Caki2 (cell line): ENCODE measurements at regions not wholly inside any gene's neighbourhood (a gene's known extent, or its start where the extent isn't known, plus 50 kb on each side); places are given as distances from the start of the nearest gene placed in this dataset.
"Not testable (repeated sequence)": the region's sequence is repeated elsewhere in the genome, so short reads cannot be mapped to it uniquely, and the experiment has no call there.

Experiments used
- DNase-seq: peaks from one replicate; pipeline ENCODE4 v3.0.0-alpha.2; 2015; ENCODE audit warnings: low read depth
- in situ Hi-C: cut with HindIII; loops from 2 replicates; pipeline ENCODE4 v1.10.0; 2016; ENCODE audit warnings: low sequenced_read_pairs, low pct_unique_long_range_greater_than_20kb, mixed read lengths

GRCh38 chr5:9739135-9739534 lies 109.0 kb upstream of the TAS2R1 start:
- no peak for DNase-seq
- in situ Hi-C loops, result no loop called here

- no peak for DNase-seq
- in situ Hi-C loops, result no loop called here
Observed at GRCh38 chr5:9737265-9737664, 107.1 kb upstream of the TAS2R1 start.

- DNase-seq, result no peak
- in situ Hi-C loops, result no loop called here
Observed at GRCh38 chr5:9733486-9733885, 103.3 kb upstream of the TAS2R1 start.

- in situ Hi-C loops, result no loop called here
- no peak for DNase-seq
Observed at GRCh38 chr5:9731159-9731558, 101.0 kb upstream of the TAS2R1 start.

GRCh38 chr5:9728261-9728660 lies 98.1 kb upstream of the TAS2R1 start:
- DNase-seq, result no peak
- in situ Hi-C loops, result no loop called here

- DNase-seq, result no peak
- in situ Hi-C loops, result no loop called here
Observed at GRCh38 chr5:9726931-9727330, 96.8 kb upstream of the TAS2R1 start.

GRCh38 chr5:9725265-9725664 lies 95.1 kb upstream of the TAS2R1 start:
- in situ Hi-C loops, DNase-seq: not testable (repeated sequence)

GRCh38 chr5:9724707-9725106 lies 94.6 kb upstream of the TAS2R1 start:
- in situ Hi-C loops, result no loop called here
- DNase-seq, result no peak

- no peak for DNase-seq
- in situ Hi-C loops, result no loop called here
Observed at GRCh38 chr5:9722601-9723180, 92.5 kb upstream of the TAS2R1 start.

GRCh38 chr5:9721161-9721560 lies 91.0 kb upstream of the TAS2R1 start:
- DNase-seq, result no peak
- in situ Hi-C loops, result no loop called here

GRCh38 chr5:9720361-9720760 lies 90.2 kb upstream of the TAS2R1 start:
- no peak for DNase-seq
- in situ Hi-C loops, result no loop called here

GRCh38 chr5:9716838-9717281 lies 86.7 kb upstream of the TAS2R1 start:
- in situ Hi-C loops, result no loop called here
- DNase-seq, result no peak

GRCh38 chr5:9715891-9716335 lies 85.8 kb upstream of the TAS2R1 start:
- in situ Hi-C loops, result no loop called here
- DNase-seq, result no peak

GRCh38 chr5:9713959-9714586 lies 83.9 kb upstream of the TAS2R1 start:
- no peak for DNase-seq
- in situ Hi-C loops, result no loop called here

GRCh38 chr5:9713356-9713755 lies 83.2 kb upstream of the TAS2R1 start:
- in situ Hi-C loops, result no loop called here
- no peak for DNase-seq

GRCh38 chr5:9712911-9713310 lies 82.8 kb upstream of the TAS2R1 start:
- DNase-seq, result no peak
- in situ Hi-C loops, result no loop called here

- in situ Hi-C loops, result no loop called here
- DNase-seq, result peak; percentile 4
Observed at GRCh38 chr5:9712506-9712905, 82.4 kb upstream of the TAS2R1 start.

GRCh38 chr5:9710069-9710468 lies 79.9 kb upstream of the TAS2R1 start:
- in situ Hi-C loops, result no loop called here
- no peak for DNase-seq

- no peak for DNase-seq
- in situ Hi-C loops, result no loop called here
Observed at GRCh38 chr5:9707732-9708462, 77.7 kb upstream of the TAS2R1 start.

- in situ Hi-C loops, result no loop called here
- no peak for DNase-seq
Observed at GRCh38 chr5:9699681-9700080, 69.5 kb upstream of the TAS2R1 start.
